Karpas-422 (cell line): ENCODE measurements at regions not wholly inside any gene's neighbourhood (a gene's known extent, or its start where the extent isn't known, plus 50 kb on each side); places are given as distances from the start of the nearest gene placed in this dataset.

Experiments
- DNase-seq: peaks from one replicate; pipeline ENCODE4 v3.0.0-alpha.2; 2015
- H2AFZ ChIP-seq: fragments of 200-600 bp; sonication (generic); 2 replicates; pipeline ENCODE4 v1.6.1; 2014; ENCODE audit warnings: antibody characterized with exemption, low read length, mixed read lengths
- H3K27ac ChIP-seq: fragments of 200-600 bp; sonication (generic); 2 replicates; pipeline ENCODE4 v1.5.1; 2014; ENCODE audit warnings: mild to moderate bottlenecking, low read length, moderate library complexity
- H3K27me3 ChIP-seq: fragments of 200-600 bp; sonication (generic); 2 replicates; pipeline ENCODE4 v1.6.1; 2014; ENCODE audit warnings: low read length, mixed read lengths
- H3K36me3 ChIP-seq: fragments of 200-600 bp; sonication (generic); 2 replicates; pipeline ENCODE4 v1.6.1; 2014; ENCODE audit warnings: low read length, mixed read lengths; ENCODE audit not compliant: insufficient read depth
- H3K4me1 ChIP-seq: fragments of 200-600 bp; sonication (generic); 2 replicates; pipeline ENCODE4 v1.6.1; 2014; ENCODE audit warnings: mild to moderate bottlenecking, low read length, mixed read lengths
- H3K4me2 ChIP-seq: fragments of 200-600 bp; sonication (generic); 2 replicates; pipeline ENCODE4 v1.6.1; 2014; ENCODE audit warnings: low read length, low read depth, mild to moderate bottlenecking; ENCODE audit not compliant: poor library complexity, severe bottlenecking
- H3K4me3 ChIP-seq: fragments of 200-600 bp; sonication (generic); 2 replicates; pipeline ENCODE4 v1.5.1; 2014; ENCODE audit warnings: mild to moderate bottlenecking, antibody characterized with exemption, low read length, mixed read lengths
- H3K79me2 ChIP-seq: fragments of 200-600 bp; sonication (generic); 2 replicates; pipeline ENCODE4 v1.6.1; 2014; ENCODE audit warnings: mild to moderate bottlenecking, low read length, mixed read lengths
- H3K9ac ChIP-seq: fragments of 200-600 bp; sonication (generic); 2 replicates; pipeline ENCODE4 v1.6.0; 2014; ENCODE audit warnings: low read length
- H3K9me2 ChIP-seq: fragments of 200-600 bp; sonication (generic), shearing (Covaris generic); replicated peaks from 2 replicates; pipeline ENCODE4 v1.6.0; 2014; ENCODE audit warnings: mild to moderate bottlenecking, low read length, moderate library complexity; ENCODE audit not compliant: insufficient read depth
- H3K9me3 ChIP-seq: fragments of 300-700, 200-600 bp; sonication (generic); 2 replicates; pipeline ENCODE4 v1.6.1; 2014; ENCODE audit warnings: low read length, mixed read lengths
- H4K20me1 ChIP-seq: fragments of 200-600 bp; sonication (generic); 2 replicates; pipeline ENCODE4 v1.6.1; 2014; ENCODE audit warnings: mild to moderate bottlenecking, antibody characterized with exemption, low read length, low read depth; ENCODE audit not compliant: insufficient read depth

- Histone ChIP-seq H3K27ac (no peak overlapping the region), H3K9ac (no peak overlapping the region), H4K20me1 (no peaks in the 10 kb centered on the region), H3K9me3 (no peaks in the 10 kb centered on the region), H3K79me2 (no peaks in the 10 kb centered on the region), H3K27me3 (no peaks in the 10 kb centered on the region), H2AFZ (no peak overlapping the region), H3K36me3 (no peaks in the 10 kb centered on the region), H3K4me2 (no peak overlapping the region), H3K9me2 (no peaks in the 10 kb centered on the region), H3K4me3 (no peak overlapping the region), H3K4me1 (no peaks in the 10 kb centered on the region)
- no peak for DNase-seq
These were observed 235.7 kb upstream of the PWP1 start for GRCh38 chr12:107449891-107450290.

DNA sequence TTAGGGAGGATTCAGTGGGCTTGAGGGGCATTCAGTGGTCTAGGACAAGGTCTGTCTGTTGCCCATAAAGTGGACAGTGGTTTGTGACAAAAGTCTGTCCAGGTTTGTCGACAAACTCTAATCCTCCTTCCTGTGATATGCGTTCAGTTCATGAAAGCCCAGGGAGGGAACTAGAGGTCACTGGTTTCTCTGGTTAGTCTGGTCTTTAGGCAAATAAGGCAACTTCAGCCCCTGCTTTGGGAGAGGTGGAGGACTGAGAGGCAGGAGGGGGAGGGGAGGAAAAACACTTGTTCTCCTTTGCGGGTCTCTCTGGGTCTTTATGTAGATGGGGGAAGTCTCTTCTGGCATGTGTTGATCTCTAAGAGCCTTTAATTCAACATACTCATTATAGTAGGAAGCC, 235.1 kb upstream of the PWP1 start:
- no peak for DNase-seq
- no peak overlapping the region for H2AFZ ChIP-seq

DNA sequence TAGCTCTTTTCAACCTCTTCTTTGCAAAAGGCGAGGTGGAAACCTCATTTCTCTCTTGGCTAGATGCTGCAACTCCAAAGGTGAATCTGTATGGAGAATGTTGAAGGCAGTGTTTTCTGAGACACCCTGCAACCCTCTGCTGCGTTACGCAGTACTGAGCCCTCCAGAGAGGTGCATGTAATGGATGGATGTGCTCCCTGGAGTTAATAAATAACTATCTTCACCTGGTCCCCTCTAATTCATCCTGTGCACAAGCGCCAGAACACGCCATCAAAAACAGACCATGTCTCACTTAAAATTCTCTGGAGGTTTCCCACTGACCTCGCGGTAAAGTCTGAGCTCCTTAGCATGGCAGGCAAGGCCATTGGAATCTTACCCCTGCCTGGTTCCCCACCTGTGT, 234.4 kb upstream of the PWP1 start:
- H3K9me2 ChIP-seq, result no peaks in the 10 kb centered on the region
- no peaks in the 10 kb centered on the region for H3K9me3 ChIP-seq
- no peaks in the 10 kb centered on the region for H3K79me2 ChIP-seq
- no peaks in the 10 kb centered on the region for H3K4me1 ChIP-seq
- H3K27me3 ChIP-seq, result no peaks in the 10 kb centered on the region
- no peak overlapping the region for H3K27ac ChIP-seq
- H2AFZ ChIP-seq, result no peak overlapping the region
- no peaks in the 10 kb centered on the region for H4K20me1 ChIP-seq
- no peak overlapping the region for H3K4me3 ChIP-seq
- H3K4me2 ChIP-seq, result no peak overlapping the region
- H3K36me3 ChIP-seq, result no peaks in the 10 kb centered on the region
- no peak for DNase-seq
- H3K9ac ChIP-seq, result no peak overlapping the region

More for the DNA sequence above, 235.1 kb upstream of the PWP1 start:
- Histone ChIP-seq H4K20me1 (no peaks in the 10 kb centered on the region), H3K36me3 (no peaks in the 10 kb centered on the region), H3K9ac (no peak overlapping the region), H3K9me2 (no peaks in the 10 kb centered on the region), H3K4me3 (no peak overlapping the region), H3K27ac (no peak overlapping the region), H3K4me2 (no peak overlapping the region), H3K27me3 (no peaks in the 10 kb centered on the region), H3K4me1 (no peaks in the 10 kb centered on the region), H3K9me3 (no peaks in the 10 kb centered on the region), H3K79me2 (no peaks in the 10 kb centered on the region)

DNA sequence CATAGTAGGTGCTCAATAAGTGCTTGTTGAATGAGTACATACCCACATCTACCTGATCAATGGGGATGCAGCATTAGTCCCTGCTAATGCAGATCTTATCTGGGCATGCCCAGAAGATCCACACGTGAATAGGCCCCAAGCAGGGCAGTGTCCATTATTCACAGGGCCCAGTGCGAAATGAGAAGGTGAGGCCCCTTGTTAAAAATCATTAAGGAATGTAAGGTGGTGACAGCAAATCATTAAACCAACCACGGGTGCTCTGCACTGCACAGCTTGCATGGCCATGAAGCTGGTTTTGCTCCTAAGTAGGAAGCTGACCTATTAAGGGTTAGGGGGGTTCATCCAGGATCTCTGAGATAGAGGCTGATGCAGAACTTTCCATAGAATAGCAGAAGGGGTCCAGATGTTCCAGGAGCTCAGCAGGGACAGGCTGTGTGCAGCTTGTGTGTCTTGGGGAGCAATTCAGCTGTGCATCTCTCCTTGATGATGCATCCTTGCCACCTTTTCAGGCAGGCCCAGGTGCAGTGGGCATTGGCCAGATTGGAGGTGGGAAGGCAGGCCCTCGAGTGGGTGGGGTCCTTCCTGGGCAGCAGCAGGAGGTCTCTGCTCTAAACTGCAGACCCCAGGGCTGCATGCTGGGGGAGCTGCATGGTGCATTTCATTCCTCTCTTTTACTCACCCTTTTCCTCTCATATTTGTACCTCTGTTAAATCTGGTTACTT, 231.3 kb upstream of the PWP1 start:
- no peak for DNase-seq
- H3K4me3 ChIP-seq, result no peak overlapping the region
- H3K9me2 ChIP-seq, result no peaks in the 10 kb centered on the region
- no peak overlapping the region for H3K9ac ChIP-seq
- no peak overlapping the region for H2AFZ ChIP-seq
- no peak overlapping the region for H3K4me2 ChIP-seq
- H3K27me3 ChIP-seq, result no peaks in the 10 kb centered on the region
- H3K4me1 ChIP-seq, result no peaks in the 10 kb centered on the region
- H4K20me1 ChIP-seq, result no peaks in the 10 kb centered on the region
- no peak overlapping the region for H3K27ac ChIP-seq
- H3K79me2 ChIP-seq, result no peaks in the 10 kb centered on the region
- H3K36me3 ChIP-seq, result no peaks in the 10 kb centered on the region
- no peaks in the 10 kb centered on the region for H3K9me3 ChIP-seq

DNA sequence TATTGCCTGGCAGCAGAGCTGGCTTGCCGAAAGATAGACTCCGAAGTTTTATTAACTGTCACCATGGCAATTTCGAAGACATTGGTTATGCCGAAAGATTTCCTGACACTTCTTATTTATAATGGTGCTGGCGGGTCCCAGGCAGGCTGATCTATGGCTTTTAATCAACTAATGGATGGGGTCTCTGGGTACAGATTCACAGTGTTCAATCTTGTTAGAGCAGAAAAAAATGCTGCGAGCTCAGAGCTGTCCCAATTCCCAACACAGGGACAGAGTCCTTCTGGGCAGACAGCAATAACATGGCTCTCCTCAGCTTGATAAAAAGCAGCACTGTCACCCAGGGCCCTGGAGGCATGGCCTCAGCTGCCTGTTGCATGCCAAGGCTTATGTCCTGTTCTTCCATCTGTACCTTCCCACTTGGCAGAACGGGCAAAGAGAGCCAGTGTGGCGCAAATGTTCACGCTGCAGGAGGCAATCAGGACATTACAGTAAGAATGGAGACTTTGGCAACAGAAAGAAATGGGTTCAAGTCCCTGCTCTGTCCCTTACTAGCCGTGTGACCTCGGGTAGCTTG, 228.2 kb upstream of the PWP1 start:
- H3K27ac ChIP-seq, result no peak overlapping the region
- no peak overlapping the region for H2AFZ ChIP-seq
- H3K4me1 ChIP-seq, result no peaks in the 10 kb centered on the region
- H3K36me3 ChIP-seq, result no peaks in the 10 kb centered on the region
- no peak overlapping the region for H3K9ac ChIP-seq
- H3K9me3 ChIP-seq, result no peaks in the 10 kb centered on the region
- H3K4me3 ChIP-seq, result no peak overlapping the region
- no peaks in the 10 kb centered on the region for H4K20me1 ChIP-seq
- no peak for DNase-seq
- H3K4me2 ChIP-seq, result no peak overlapping the region
- no peaks in the 10 kb centered on the region for H3K79me2 ChIP-seq
- no peaks in the 10 kb centered on the region for H3K9me2 ChIP-seq
- no peaks in the 10 kb centered on the region for H3K27me3 ChIP-seq

- H3K4me3 ChIP-seq, result no peak overlapping the region
- H4K20me1 ChIP-seq, result no peaks in the 10 kb centered on the region
- no peak for DNase-seq
- H3K9ac ChIP-seq, result no peak overlapping the region
- no peak overlapping the region for H2AFZ ChIP-seq
- no peak overlapping the region for H3K4me2 ChIP-seq
- H3K36me3 ChIP-seq, result no peaks in the 10 kb centered on the region
- no peaks in the 10 kb centered on the region for H3K79me2 ChIP-seq
- no peaks in the 10 kb centered on the region for H3K27me3 ChIP-seq
- no peaks in the 10 kb centered on the region for H3K4me1 ChIP-seq
- no peaks in the 10 kb centered on the region for H3K9me3 ChIP-seq
- no peaks in the 10 kb centered on the region for H3K9me2 ChIP-seq
- H3K27ac ChIP-seq, result no peak overlapping the region
These were observed 227.4 kb upstream of the PWP1 start for GRCh38 chr12:107458163-107458562.

DNA sequence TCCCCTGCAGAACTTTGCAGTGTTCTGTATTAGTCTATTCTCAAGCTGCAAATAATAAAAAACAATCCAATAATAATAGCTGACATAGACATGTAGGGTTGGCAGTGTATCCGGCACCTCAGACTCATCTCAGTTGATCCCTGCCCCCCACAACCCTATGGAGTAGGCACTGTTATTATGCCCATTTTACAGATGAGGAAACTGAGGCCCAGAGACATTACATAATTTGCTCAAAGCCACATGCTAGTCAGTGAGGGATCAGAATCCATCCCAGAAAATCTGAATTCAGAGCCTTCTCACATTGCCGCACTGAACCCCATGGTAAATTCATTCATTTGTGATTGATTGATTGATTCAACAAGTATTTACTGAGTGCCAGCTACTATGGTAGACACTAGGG, 226.6 kb upstream of the PWP1 start:
- no peak overlapping the region for H3K27ac ChIP-seq
- H2AFZ ChIP-seq, result no peak overlapping the region
- H3K4me3 ChIP-seq, result no peak overlapping the region
- H4K20me1 ChIP-seq, result no peaks in the 10 kb centered on the region
- no peaks in the 10 kb centered on the region for H3K4me1 ChIP-seq
- DNase-seq, result no peak
- no peaks in the 10 kb centered on the region for H3K9me2 ChIP-seq
- H3K9me3 ChIP-seq, result no peaks in the 10 kb centered on the region
- H3K4me2 ChIP-seq, result no peak overlapping the region
- H3K36me3 ChIP-seq, result no peaks in the 10 kb centered on the region
- H3K9ac ChIP-seq, result no peak overlapping the region
- H3K27me3 ChIP-seq, result no peaks in the 10 kb centered on the region
- H3K79me2 ChIP-seq, result no peaks in the 10 kb centered on the region

DNA sequence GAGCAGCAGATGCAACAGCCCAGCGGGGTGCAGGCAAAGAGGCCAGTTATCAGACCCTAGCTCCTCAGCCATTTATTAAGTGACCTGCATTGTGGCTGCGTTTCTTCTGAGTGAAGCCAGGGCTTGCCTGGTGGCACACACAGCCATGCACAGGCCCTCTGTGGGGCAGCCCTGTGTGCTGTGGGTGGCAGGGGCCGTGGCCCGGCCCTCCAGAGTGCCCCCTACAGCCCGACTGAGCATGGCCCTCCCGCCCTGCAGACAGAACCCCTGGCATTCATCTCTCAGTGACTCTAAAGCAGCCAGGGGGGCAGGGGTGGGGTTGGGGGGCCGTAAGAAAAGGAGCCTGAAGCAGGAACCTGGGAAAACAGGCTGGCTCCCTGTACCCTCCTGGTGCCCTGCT, 226.0 kb upstream of the PWP1 start:
- H3K9ac ChIP-seq, result no peak overlapping the region
- H3K9me2 ChIP-seq, result no peaks in the 10 kb centered on the region
- no peak overlapping the region for H3K27ac ChIP-seq
- no peak overlapping the region for H3K4me3 ChIP-seq
- H3K36me3 ChIP-seq, result no peaks in the 10 kb centered on the region
- H3K4me2 ChIP-seq, result no peak overlapping the region
- H3K4me1 ChIP-seq, result no peaks in the 10 kb centered on the region
- no peaks in the 10 kb centered on the region for H4K20me1 ChIP-seq
- no peak overlapping the region for H2AFZ ChIP-seq
- H3K79me2 ChIP-seq, result no peaks in the 10 kb centered on the region
- no peak for DNase-seq
- H3K27me3 ChIP-seq, result no peaks in the 10 kb centered on the region
- no peaks in the 10 kb centered on the region for H3K9me3 ChIP-seq
